ENCODE measurements at regions not wholly inside any gene's neighbourhood (a gene's known extent, or its start where the extent isn't known, plus 50 kb on each side); places are given as distances from the start of the nearest gene placed in this dataset.

DNA sequence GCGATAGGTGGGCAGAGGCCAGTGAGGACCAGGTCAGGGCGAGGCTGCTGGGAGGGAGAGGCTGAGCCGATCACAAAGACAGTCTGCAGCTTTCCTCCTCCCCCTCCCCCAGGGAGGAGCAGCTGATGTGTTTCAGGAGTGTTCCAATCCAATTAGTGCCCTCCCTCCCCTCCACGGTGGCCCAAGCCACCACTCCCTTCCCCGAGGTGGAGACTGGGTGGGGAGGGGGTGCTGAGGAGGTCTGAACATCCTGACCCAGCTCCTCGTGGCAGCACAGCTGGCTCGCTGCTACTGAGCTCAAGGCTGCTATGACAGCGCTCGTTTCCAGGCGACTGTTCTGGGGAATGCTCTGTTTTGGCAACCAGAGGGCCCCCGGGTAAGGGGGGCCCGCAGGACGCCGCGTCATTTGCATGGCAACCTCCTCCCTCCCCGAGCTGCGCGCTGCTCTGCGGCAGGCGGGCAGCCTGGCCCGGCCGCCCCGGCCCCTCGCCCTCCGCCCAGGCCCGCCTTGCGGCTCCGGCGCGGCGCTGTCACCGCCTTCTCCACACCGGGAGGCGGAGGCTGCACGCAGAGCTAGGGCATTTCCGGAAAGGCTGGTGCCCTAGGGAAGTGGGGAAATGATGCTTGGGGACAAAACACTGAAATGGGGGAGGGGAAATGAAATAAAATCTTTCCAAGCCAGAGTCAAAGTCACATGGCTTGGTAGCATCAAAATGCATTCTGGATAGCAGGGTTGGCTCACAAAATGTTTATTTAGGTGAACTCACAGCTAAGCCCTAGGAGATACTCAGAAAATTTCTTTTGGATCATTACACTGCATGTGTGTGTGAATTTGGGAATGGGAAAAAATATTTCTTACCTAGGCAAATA lies 67.4 kb upstream of the PIM1 start:
- peaks cover 46% of the 10 kb centered on the region for H3K4me1 Mint-ChIP-seq (ENCODE audit: unreplicated experiment)
- no peaks in the 10 kb centered on the region for H3K9me3 Mint-ChIP-seq
- peak overlapping the region; percentile 98 for H3K27ac Mint-ChIP-seq
- H3K4me3 Mint-ChIP-seq, result peak overlapping the region; percentile 83
- peak; percentile 84 for DNase-seq (ENCODE audit: extremely low spot score, unreplicated experiment)
- TF ChIP-seq, protein P1, sequence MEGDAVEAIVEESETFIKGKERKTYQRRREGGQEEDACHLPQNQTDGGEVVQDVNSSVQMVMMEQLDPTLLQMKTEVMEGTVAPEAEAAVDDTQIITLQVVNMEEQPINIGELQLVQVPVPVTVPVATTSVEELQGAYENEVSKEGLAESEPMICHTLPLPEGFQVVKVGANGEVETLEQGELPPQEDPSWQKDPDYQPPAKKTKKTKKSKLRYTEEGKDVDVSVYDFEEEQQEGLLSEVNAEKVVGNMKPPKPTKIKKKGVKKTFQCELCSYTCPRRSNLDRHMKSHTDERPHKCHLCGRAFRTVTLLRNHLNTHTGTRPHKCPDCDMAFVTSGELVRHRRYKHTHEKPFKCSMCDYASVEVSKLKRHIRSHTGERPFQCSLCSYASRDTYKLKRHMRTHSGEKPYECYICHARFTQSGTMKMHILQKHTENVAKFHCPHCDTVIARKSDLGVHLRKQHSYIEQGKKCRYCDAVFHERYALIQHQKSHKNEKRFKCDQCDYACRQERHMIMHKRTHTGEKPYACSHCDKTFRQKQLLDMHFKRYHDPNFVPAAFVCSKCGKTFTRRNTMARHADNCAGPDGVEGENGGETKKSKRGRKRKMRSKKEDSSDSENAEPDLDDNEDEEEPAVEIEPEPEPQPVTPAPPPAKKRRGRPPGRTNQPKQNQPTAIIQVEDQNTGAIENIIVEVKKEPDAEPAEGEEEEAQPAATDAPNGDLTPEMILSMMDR (conservative IDR thresholded peaks at IDR 0.05), result no peak
- no peaks in the 10 kb centered on the region for H3K36me3 Mint-ChIP-seq
- H3K27me3 Mint-ChIP-seq, result no peaks in the 10 kb centered on the region

DNA sequence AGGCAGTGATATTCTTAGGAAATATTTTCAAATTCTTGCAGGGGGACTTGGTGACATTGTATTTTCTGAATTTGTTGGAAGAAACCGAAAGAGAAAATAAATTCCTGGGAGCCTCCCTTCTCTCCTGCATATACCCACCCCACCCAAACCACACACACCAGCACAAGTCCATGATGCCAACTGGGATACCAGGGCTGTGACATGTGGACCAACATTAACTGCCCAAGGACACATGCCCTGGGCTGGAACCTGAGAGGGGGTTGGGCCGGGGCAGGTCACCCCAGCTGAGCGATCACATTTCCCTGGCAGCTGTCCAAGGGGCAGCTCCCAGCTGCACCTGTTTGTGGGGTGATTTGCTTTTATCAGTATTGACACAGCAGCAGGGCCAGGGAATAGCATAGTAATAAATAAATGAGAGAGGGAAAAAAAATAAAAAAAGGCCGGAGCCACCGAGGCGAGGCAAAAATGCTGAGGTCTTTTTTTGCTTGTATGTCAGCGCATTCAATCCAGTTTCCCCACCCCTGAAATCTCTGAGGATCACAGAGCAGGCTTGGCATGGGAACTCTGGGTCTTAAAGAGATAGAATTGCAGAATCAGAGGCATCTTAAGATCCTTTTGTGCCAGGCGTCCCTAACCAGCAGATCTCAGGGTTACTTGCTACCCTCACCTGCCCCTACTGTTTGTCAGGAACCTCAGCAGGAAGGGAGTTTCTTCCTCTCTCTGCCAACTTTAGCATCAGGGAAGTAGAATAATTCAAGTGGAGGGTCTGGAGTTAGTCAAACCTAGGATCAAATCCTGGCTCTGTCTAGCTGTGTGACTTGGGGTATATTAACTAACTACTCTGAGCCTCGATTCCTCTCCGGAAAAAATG lies 66.5 kb upstream of the PIM1 start:
- Mint-ChIP-seq H3K27me3 (no peaks in the 10 kb centered on the region), H3K4me3 (peak overlapping the region; percentile 83), H3K27ac (peak overlapping the region; percentile 98), H3K36me3 (no peaks in the 10 kb centered on the region), H3K9me3 (no peaks in the 10 kb centered on the region), H3K4me1 (ENCODE audit: unreplicated experiment) (peaks cover 46% of the 10 kb centered on the region)
- peak; percentile 77 for DNase-seq (ENCODE audit: extremely low spot score, unreplicated experiment)
- TF ChIP-seq, protein P1 (conservative IDR thresholded peaks at IDR 0.05), result no peak

DNA sequence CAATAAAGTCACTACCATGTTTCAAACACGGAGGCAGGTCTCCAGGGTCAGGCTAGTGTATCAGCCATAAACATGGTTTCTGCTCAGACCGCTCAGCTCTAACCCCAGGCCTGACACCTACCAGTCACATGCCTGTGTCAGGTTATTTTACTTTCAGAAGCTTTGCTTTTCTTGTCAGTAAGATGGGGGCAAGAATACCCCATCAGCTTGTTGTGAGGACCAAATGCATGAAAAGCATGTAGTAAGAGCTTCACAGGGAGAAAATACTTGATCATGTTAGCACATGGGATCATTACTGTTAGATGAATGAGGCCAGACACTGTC lies 65.2 kb upstream of the PIM1 start:
- TF ChIP-seq, protein P1 (conservative IDR thresholded peaks at IDR 0.05), result no peak
- no peak for DNase-seq (ENCODE audit: extremely low spot score, unreplicated experiment)

DNA sequence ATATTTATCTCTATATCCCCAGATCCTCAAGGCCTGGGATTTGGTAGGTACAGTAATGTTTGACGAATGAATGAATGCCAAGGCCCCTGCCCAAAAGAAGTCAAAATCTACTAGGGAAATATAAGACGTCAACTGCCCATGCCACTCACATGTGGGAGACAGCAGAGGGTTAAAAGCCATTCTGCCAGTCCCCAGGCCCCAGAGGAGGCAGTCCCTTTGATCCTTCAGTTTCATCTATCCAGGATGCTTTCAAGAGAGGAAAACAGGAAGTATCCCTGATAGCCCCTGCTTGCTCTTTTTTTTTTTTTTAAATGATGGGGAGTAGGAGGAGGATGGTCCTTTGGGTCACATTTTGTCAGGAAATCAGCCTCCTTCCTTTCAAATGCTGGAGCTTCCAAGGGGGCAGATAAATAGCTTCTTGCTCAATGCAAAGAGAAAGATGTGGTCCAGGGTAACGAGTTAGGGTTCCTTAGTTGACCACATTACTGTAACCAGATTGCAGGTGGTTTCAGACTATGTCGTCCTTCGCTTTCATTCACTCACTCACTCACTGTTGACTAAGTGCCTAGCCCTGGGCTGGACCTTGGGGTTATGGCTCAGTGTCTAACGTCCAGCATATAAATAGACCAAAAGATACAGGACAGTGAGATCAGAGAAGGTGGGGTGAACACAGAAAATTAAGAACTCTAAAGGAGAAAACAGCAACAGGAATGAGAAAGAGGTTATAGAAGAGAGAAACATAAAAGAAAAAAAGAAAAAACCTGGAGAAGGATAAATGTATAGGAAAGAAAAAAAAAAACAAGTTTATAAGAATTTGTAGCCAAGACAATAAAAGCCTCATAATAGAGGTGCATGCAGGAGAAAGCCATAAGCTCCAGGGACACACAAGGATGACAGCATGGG lies 64.6 kb upstream of the PIM1 start:
- TF ChIP-seq, protein P1 (conservative IDR thresholded peaks at IDR 0.05), result no peak
- Mint-ChIP-seq H3K4me3 (no peak overlapping the region), H3K27ac (peak overlapping the region; percentile 98), H3K9me3 (no peaks in the 10 kb centered on the region), H3K4me1 (ENCODE audit: unreplicated experiment) (peaks cover 52% of the 10 kb centered on the region), H3K36me3 (no peaks in the 10 kb centered on the region), H3K27me3 (no peaks in the 10 kb centered on the region)
- DNase-seq (ENCODE audit: extremely low spot score, unreplicated experiment), result no peak

More for the DNA sequence above, 65.2 kb upstream of the PIM1 start:
- Mint-ChIP-seq H3K36me3 (no peaks in the 10 kb centered on the region), H3K4me3 (peak overlapping the region; percentile 83), H3K4me1 (ENCODE audit: unreplicated experiment) (peaks cover 46% of the 10 kb centered on the region), H3K27me3 (no peaks in the 10 kb centered on the region), H3K9me3 (no peaks in the 10 kb centered on the region), H3K27ac (peak overlapping the region; percentile 98)

DNA sequence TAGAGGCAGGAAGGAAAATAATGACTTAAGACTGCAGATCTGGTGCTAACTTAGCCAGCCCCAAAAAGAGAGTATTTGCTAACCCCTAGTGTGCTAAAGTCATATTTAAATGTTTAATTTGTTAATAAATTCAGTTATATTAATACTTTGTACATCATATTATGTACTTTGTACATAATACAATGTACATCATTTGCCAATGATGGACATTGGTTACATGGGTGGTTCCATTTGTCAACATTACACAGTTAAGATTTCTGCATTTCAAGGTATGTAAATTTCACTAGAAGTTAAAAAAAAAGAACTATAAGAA lies 63.9 kb upstream of the PIM1 start:
- Mint-ChIP-seq H3K36me3 (no peaks in the 10 kb centered on the region), H3K27ac (peak overlapping the region; percentile 98), H3K4me1 (ENCODE audit: unreplicated experiment) (peaks cover 58% of the 10 kb centered on the region)

More for the DNA sequence above, 63.9 kb upstream of the PIM1 start:
- no peak for DNase-seq (ENCODE audit: extremely low spot score, unreplicated experiment)
- H3K27me3 Mint-ChIP-seq, result no peaks in the 10 kb centered on the region
- H3K4me3 Mint-ChIP-seq, result no peak overlapping the region
- TF ChIP-seq, protein P1 (conservative IDR thresholded peaks at IDR 0.05), result no peak
- H3K9me3 Mint-ChIP-seq, result no peaks in the 10 kb centered on the region

Measured in type B pancreatic cell (in vitro differentiated cells).